GM18505 (cell line): ENCODE measurements at regions not wholly inside any gene's neighbourhood (a gene's known extent, or its start where the extent isn't known, plus 50 kb on each side); places are given as distances from the start of the nearest gene placed in this dataset.
"Not testable (repeated sequence)": the region's sequence is repeated elsewhere in the genome, so short reads cannot be mapped to it uniquely, and the experiment has no call there.

Source experiments
- ATAC-seq: cut with Tn5 transposase; IDR thresholded peaks from one replicate; pipeline ENCODE4 v1.9.1; 2021; ENCODE audit not compliant: unreplicated experiment
- POLR2A ChIP-seq: IDR thresholded peaks from 4 replicates; pipeline ENCODE4 v1.6.1; 2011; ENCODE audit warnings: borderline replicate concordance; ENCODE audit not compliant: insufficient read depth, insufficient read length; ENCODE audit errors: extremely low read depth

GRCh38 chr6:121791396-121792315 is 356.2 kb downstream of the GJA1 start:
- no peak for ATAC-seq
- TF ChIP-seq POLR2A: no peak

GRCh38 chr6:121794630-121795029 is 359.2 kb downstream of the GJA1 start:
- ATAC-seq: no peak
- no peak for TF ChIP-seq POLR2A

GRCh38 chr6:121797598-121797997 is 362.2 kb downstream of the GJA1 start:
- ATAC-seq: not testable (repeated sequence)

GRCh38 chr6:121798126-121798525 is 362.7 kb downstream of the GJA1 start:
- not testable (repeated sequence) for ATAC-seq

- ATAC-seq: no peak
- no peak for TF ChIP-seq POLR2A
These were observed 364.1 kb downstream of the GJA1 start for GRCh38 chr6:121799574-121799973.

- no peak for TF ChIP-seq POLR2A
- no peak for ATAC-seq
These were observed 364.6 kb downstream of the GJA1 start for GRCh38 chr6:121800047-121800446.

- ATAC-seq: no peak
- TF ChIP-seq POLR2A: no peak
These were observed 370.7 kb downstream of the GJA1 start for GRCh38 chr6:121806116-121806515.

- no peak for ATAC-seq
- TF ChIP-seq POLR2A: no peak
These were observed 373.8 kb downstream of the GJA1 start for GRCh38 chr6:121809211-121809610.

GRCh38 chr6:121810158-121811032 is 374.9 kb downstream of the GJA1 start:
- no peak for ATAC-seq
- no peak for TF ChIP-seq POLR2A

- no peak for ATAC-seq
- no peak for TF ChIP-seq POLR2A
These were observed 375.7 kb downstream of the GJA1 start for GRCh38 chr6:121811106-121811505.

GRCh38 chr6:121816361-121816760 is 380.9 kb downstream of the GJA1 start:
- ATAC-seq: no peak
- no peak for TF ChIP-seq POLR2A

GRCh38 chr6:121816906-121817540 is 381.6 kb downstream of the GJA1 start:
- no peak for TF ChIP-seq POLR2A
- no peak for ATAC-seq

- TF ChIP-seq POLR2A: no peak
- ATAC-seq: no peak
These were observed 388.0 kb downstream of the GJA1 start for GRCh38 chr6:121823437-121823851.
